Astrocyte of the spinal cord (primary cell): ENCODE measurements at regions not wholly inside any gene's neighbourhood (a gene's known extent, or its start where the extent isn't known, plus 50 kb on each side); places are given as distances from the start of the nearest gene placed in this dataset.
"Not testable (repeated sequence)": the region's sequence is repeated elsewhere in the genome, so short reads cannot be mapped to it uniquely, and the experiment has no call there.

ENCODE experiments used
- DNase-seq: peaks from one replicate; pipeline ENCODE4 v3.0.0; 2011; ENCODE audit warnings: low read depth, low spot score
- H3K4me3 ChIP-seq: 2 replicates; pipeline ENCODE4 v1.5.1; 2011; ENCODE audit warnings: low read depth, mild to moderate bottlenecking, low read length, moderate library complexity
- in situ Hi-C: cut with HindIII; loops from 2 replicates; pipeline ENCODE4 v1.10.0; 2017; ENCODE audit warnings: low sequenced_read_pairs
- TF ChIP-seq, protein P1 (sequence below): IDR thresholded peaks from 2 replicates; pipeline ENCODE4 v1.5.1; 2012; ENCODE audit warnings: low read depth, mild to moderate bottlenecking, low read length, inconsistent platforms

- no peak overlapping the region for H3K4me3 ChIP-seq
- DNase-seq, result no peak
- TF ChIP-seq, protein P1, sequence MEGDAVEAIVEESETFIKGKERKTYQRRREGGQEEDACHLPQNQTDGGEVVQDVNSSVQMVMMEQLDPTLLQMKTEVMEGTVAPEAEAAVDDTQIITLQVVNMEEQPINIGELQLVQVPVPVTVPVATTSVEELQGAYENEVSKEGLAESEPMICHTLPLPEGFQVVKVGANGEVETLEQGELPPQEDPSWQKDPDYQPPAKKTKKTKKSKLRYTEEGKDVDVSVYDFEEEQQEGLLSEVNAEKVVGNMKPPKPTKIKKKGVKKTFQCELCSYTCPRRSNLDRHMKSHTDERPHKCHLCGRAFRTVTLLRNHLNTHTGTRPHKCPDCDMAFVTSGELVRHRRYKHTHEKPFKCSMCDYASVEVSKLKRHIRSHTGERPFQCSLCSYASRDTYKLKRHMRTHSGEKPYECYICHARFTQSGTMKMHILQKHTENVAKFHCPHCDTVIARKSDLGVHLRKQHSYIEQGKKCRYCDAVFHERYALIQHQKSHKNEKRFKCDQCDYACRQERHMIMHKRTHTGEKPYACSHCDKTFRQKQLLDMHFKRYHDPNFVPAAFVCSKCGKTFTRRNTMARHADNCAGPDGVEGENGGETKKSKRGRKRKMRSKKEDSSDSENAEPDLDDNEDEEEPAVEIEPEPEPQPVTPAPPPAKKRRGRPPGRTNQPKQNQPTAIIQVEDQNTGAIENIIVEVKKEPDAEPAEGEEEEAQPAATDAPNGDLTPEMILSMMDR, result no peak
- in situ Hi-C loops, result no loop called here
Observed at GRCh38 chr3:140857993-140858392, 83.6 kb upstream of the SLC25A36 start.

GRCh38 chr3:140859592-140860336 is 81.9 kb upstream of the SLC25A36 start:
- TF ChIP-seq, protein P1, result no peak
- DNase-seq, result peak; percentile 18
- no peak overlapping the region for H3K4me3 ChIP-seq
- in situ Hi-C loops, result no loop called here

GRCh38 chr3:140863580-140864009 is 78.0 kb upstream of the SLC25A36 start:
- TF ChIP-seq, protein P1, result peak; percentile 32
- DNase-seq, result peak; percentile 67
- in situ Hi-C loops, result no loop called here
- H3K4me3 ChIP-seq, result no peak overlapping the region

DNA sequence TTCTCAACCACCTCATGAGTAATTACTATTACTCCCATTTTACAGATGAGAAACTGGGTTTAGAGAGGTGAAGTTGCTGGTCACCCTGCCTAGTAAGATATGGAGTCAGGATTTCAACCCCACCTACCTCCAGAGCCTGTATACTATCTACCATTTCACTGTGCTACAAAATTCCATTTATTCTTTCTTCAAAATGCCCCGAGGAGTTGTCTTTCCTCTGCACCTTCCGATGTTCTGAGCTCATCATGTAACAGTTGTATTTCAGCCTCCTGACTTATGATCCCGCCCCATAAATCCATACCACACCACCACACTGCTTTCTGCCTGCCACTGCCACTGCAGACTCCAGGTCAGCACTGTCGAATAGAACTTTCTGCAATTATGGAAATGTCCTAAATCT is 71.3 kb upstream of the SLC25A36 start:
- DNase-seq, result no peak
- H3K4me3 ChIP-seq, result no peak overlapping the region
- in situ Hi-C loops, result no loop called here
- TF ChIP-seq, protein P1, result no peak

- in situ Hi-C loops, result no loop called here
- TF ChIP-seq, protein P1, result no peak
- DNase-seq, result no peak
- H3K4me3 ChIP-seq, result no peak overlapping the region
Observed at GRCh38 chr3:140871022-140871421, 70.6 kb upstream of the SLC25A36 start.

DNA sequence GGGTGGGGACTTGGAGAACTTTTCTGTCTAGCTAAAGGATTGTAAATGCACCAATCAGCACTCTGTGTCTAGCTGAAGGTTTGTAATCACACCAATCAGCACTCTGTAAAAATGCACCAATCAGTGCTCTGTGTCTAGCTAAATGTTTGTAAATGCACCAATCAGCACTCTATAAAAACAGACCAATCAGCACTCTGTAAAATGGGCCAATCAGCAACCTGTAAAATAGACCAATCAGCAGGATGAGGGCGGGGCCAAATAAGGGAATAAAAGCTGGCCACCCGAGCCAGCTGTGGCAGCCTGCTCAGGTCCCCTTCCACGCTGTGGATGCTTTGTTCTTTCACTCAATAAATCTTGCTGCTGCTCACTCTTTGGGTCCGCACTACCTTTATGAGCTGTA is 69.5 kb upstream of the SLC25A36 start:
- DNase-seq, result not testable (repeated sequence)

DNA sequence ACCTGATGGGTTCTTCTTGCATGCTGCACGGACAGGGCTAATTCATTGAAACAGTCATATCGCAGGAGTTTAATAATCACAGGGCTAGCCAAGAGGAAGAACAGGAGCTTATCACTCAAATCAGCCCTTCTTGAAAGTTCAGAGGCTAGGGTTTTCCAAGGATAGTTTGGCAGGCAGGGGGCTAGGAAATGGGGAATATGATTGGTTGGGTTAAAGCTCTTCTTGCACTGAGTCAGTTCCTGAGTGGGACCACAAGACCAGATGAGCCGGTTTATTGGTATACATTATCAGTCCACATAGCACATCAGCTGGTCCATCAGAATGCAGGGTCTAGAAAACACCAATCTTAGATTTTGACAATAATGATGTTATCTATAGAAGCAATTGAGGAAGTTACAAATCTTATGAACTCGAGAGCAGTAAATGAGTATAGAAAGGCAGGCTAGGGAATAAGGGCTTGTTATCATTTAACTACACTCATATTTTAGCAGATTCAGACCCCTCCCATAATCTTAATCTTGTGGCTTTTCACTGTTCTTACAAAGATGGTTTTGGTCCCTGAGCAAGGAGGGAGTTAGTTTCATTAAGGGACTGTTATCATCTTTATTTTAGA is 58.1 kb upstream of the SLC25A36 start:
- in situ Hi-C loops, result no loop called here
- no peak overlapping the region for H3K4me3 ChIP-seq
- no peak for DNase-seq
- TF ChIP-seq, protein P1, result no peak

More for the DNA sequence above, 69.5 kb upstream of the SLC25A36 start:
- H3K4me3 ChIP-seq, in situ Hi-C loops: not testable (repeated sequence)

- H3K4me3 ChIP-seq, in situ Hi-C loops, DNase-seq: not testable (repeated sequence)
Observed at GRCh38 chr3:140885697-140886096, 55.9 kb upstream of the SLC25A36 start.
